HG03135 (cell line): ENCODE measurements at regions not wholly inside any gene's neighbourhood (a gene's known extent, or its start where the extent isn't known, plus 50 kb on each side); places are given as distances from the start of the nearest gene placed in this dataset.

ENCODE experiments used
- ATAC-seq: cut with Tn5 transposase; IDR thresholded peaks from one replicate; pipeline ENCODE4 v1.9.1; 2021; ENCODE audit warnings: mild to moderate bottlenecking, moderate library complexity; ENCODE audit not compliant: unreplicated experiment

DNA sequence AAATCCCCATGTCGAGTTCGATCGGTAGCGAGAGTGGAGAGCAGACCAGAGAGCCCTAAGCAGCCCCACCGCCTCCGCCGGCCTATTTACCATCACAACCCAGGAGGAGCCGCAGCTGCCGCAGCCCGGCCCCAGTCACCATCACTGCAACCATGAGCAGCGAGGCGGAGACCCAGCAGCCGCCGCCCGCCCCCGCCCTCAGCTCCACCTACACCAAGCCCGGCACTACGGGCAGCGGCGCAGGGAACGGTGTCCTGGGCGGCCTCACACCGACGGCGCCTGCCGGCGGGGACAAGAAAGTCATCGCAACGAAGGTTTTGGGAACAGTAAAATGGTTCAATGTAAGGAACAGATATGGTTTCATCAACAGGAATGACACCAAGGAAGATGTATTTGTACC lies 89.5 kb upstream of the TPM1 start:
- no peak for ATAC-seq

DNA sequence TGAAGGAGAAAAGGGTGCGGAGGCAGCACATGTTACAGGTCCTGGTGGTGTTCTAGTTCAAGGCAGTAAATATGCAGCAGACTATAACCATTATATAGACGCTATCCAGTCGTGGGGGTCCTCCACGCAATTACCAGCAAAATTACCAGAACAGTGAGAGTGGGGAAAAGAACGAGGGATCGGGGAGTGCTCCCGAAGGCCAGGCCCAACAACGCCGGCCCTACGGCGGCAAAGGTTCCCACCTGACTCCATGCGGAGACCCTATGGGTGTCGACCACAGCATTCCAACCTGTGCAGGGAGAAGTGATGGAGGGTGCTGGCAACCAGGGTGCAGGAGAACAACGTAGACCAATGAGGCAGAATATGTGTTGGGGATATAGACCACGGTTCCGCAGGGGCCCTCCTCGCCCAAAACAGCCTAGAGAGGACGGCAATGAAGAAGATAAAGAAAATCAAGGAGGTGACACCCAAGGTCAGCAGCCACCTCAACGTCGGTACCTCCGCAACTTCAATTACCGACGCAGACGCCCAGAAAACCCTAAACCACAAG lies 89.0 kb upstream of the TPM1 start:
- ATAC-seq = no peak

DNA sequence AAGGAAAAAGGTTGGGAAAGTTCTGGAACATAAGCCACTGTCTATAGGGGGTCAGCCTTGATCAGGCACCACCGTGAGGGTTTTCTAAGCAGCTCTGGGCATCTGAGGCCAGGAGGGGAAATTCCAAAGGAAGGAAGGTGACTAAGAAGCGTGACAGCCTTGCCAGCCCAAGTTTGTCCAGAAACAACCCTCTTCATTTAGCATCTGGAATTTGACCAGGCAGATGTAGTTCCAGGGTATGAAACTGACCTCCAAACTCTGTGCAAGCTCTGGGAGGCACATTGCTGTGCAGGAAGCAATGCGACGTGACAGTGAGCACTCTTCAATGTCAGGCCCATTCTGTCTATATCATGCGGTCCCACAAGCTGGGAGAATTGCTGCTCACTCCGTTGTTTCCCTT lies 85.4 kb upstream of the TPM1 start:
- ATAC-seq = no peak

DNA sequence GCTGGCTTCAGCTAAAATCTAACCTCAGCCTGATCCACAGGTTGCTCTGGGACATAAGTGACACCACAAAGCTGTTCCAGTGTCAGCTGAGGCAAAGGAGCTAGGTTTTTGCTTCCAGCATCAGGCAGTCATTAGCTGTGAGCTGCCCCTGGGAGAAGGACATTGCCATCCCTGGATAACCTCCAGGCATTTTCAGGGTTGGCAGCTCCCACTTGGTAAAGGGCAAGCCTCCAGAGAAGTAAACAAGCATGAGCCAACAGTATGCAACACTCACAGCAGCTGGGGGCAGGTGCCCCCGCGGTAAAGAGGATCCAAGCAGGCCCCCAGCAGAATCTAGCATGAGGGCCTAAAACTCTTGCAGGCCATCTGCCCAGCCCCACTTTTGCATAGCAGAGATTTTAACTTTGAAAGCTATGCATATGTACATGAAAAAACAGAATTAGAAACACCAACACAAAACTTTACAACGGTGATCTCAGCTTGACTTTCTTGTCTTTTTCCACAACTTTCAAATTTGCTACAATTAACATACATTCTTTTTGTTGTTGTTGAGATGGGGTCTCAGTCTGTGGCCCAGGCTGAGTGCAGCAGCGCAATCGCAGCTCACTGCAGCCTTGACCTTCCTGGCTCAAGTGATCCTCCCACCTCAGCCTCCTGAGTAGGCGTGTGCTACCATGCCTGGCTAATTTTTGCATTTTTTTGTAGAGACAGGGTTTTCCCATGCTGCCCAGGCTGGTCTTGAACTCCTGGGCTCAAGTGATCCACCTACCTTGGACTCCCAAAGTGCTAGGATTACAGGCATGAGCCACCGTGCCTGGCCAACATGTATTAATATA lies 83.8 kb upstream of the TPM1 start:
- no peak for ATAC-seq

DNA sequence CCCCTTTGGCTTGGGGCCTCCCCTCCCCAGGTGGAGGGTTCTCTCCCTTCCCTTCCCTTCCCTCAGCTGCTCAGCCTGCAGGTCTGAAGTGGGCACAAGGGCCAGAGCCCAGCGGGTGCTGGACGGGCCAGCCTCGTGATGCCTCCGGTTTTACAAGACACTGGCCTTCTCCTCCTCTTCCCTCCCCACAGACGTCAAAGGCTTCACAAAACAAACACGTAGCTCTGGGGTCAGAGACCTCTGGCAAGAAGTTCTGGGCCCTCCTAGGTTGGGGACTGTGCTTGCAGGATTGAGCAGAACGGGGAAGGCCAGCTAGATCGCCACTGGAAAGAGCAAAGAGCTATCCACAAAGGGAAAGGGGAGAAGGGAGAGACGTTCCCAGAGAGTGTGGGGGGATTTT lies 81.4 kb upstream of the TPM1 start:
- ATAC-seq = no peak

DNA sequence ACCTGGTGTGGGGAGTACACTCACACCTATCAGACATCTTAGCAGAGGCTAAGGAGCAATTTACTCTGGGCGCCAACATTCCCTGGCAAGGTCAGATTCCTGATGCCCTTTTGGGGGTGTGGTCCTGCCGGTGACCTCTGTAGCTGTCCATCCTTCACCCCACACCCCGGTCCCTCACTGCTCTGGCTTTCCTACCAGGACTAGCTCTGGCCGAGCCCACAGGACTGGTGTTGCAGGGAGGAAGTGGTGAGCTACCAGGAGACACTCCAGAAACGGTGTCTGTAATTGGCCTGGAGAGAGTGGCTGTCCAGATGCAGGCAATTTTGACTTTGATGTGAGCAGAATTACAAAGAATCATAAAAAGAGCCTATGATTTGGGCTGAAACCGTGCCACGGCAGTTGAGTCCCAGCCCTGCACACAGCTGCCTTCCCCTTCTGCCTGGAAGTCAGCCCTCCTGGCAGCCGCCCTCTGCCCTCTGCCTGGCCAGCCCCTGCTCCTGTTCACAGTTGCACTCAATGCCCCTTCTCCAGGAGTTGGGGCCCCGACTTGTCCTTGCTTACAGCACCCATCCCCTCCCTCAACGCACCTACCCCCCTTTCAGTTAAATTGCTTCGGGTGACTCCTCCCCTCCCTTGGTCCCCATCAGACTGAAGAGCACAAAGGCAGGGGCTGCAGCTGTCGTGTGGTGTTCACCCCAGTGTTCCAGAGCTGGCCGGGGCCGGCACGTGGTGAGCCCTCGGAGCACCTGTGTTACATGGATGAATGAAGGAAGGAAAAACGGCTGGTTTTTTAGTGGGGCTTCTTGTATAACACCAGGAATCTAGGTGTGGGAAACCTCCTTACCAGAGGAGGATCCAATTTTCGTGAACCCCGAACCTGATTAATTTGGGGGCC lies 80.2 kb upstream of the TPM1 start:
- ATAC-seq = no peak

DNA sequence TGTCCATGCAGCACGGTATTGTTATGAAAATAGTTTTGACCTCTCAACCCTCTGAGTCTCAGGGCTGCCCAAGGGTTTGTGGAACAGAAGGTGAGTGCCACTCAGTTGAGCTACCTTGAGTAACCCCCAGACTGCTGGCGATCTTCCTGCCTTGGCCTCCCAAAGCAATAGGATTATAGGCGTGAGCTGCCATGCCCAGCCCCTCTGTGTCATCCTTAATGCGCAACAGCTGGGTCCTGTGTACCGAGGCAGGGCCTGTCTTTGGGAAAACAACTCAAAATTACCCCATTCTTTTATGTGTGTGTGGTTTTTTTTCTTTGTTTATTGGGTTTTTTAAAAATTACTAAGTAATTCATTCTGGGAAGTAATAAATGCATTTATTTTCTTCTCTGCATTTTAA lies 78.3 kb upstream of the TPM1 start:
- no peak for ATAC-seq

DNA sequence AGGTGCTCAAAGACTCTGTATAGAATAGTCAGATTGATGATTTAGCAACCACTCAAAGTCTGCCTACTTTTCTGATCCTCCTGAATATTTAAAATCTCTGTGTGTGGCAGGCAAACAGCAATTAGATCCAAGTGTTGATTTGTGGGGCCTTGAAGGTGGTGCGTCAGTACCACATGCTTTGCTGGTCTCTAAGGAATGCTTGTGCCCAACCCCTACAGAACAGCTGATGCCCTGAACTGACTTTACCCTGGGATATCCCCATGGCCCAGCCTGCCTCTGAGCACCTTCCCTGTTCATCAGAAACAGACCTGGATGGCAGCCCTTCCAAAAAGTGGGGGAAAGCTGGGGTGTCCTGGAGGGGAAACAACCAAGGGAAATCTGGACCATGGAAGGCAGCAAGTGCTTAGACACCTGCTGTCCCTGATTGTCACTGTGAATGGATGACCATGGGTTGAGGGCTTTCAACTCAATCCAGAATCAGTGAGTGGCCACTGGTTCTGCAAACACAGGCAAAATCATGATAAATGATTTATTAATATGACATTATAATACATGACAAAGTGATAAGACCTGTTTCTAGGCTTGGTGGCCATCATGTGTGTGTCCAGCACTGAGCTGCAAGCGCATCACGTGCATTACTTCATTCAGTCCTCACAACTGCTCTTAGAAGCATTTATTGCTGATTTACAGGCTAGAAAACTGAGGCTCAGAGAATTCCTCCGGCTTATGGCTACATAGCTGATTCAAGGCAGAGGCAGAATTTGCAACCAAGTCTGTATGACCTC lies 76.1 kb upstream of the TPM1 start:
- ATAC-seq = no peak

DNA sequence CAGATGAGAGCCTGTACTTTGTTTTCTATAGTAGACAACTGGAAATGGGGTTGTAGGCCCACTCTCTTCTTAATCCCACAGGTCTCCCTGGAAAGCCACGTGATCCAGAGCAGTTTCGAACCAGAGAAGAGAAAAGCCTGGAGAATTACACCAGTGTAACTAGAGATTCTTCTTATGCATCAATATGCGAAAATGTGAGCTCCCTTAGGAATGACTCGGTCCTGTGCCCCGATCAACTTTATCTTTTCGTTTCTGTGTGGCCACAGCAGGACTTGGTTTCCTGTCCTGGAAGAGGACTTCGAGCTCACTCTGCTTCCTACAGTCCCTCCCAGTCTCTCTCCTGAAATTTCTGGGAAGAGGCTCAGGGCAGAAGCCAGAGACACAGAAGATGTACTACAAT lies 73.8 kb upstream of the TPM1 start:
- no peak for ATAC-seq

DNA sequence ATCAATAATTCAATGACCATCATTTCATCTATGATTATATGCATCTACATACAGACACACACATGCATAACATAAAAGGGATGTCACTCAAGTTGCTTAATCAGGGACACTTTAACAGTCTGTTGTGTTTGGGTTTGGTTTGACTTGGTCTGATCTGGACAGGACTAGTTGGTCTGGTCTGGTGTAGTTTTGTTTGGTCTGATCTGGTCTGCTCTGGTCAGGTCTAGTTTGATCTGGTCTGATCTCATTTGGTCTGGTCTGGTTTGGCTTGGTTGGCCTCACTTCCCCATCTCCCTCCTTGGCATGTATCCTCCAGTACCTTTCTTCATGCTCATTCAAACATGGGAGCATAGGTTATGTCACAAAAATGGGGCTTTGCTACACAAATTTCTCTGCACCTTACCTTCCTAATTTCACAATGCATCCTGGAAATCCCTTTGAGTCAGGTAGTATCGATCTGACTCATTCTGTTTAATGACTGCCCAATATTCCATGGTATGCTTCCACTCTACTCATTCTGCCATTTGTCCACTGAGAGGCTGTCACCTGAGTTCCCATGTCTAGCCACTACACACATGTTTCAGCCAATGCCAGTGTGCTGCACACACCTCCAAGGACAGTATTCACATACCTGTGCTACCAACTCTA lies 73.0 kb upstream of the TPM1 start:
- ATAC-seq = no peak

DNA sequence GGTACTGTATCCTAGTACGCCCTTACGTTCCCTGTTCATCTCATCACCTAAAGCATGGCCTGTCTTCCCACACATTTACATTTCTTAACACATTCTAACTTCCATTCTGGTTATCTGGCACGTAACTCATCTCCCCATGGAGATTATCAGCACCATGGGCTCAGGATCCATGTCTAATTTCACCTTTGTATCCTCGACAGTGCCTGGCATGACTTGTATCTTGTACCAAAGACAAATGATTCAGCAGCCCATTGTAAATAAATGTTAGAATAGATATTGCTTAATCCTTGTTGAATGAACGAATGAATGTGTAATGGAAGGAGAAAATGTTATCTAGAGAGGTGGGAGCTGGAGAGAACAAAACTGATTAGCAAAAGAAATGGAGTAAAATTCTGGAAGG lies 69.7 kb upstream of the TPM1 start:
- ATAC-seq = no peak

DNA sequence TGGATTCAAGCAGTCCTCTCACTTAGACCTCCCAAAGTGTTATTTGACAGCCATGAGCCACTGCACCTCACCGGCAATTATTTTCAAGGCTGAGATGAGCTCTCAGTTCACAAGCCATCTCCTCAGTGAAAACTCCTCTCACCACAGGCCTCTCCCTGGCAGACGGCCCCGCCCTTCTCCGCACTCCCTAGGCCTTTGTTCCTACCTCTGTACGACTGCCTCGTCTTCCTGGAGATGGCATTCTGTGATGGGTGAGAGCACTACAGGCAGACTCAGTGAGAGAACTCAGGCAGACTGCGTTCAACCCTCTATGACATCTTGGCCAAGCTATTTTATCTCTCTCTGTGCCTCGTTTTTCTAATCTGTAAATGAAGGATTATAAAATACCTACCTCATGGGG lies 67.0 kb upstream of the TPM1 start:
- no peak for ATAC-seq

DNA sequence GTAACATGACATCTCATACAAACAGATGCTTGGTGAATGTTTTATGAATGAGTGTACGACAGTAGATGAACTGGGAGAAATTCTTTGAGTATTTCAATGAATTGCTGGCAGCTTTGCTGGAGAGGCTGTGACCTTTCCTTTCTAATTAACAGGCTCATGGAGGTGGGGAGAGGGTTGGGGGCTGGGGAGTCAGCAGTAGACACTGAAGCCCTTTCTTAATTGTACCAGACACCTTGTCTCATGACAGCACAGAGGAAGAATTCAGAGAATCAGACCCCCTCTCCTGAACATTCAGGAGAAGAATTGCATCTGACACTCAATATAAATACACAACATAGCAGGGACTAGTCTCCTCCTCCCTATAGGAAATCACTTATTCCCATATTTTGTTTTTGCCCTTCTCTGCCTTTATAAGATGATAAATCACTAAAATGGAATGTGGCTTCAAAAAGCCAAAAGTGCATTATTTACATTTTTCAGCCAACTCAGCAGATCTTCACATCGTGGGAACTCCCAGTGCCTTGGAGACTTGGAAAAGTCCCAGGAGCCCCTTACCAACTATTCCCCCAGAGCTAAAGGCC lies 66.2 kb upstream of the TPM1 start:
- ATAC-seq = no peak

DNA sequence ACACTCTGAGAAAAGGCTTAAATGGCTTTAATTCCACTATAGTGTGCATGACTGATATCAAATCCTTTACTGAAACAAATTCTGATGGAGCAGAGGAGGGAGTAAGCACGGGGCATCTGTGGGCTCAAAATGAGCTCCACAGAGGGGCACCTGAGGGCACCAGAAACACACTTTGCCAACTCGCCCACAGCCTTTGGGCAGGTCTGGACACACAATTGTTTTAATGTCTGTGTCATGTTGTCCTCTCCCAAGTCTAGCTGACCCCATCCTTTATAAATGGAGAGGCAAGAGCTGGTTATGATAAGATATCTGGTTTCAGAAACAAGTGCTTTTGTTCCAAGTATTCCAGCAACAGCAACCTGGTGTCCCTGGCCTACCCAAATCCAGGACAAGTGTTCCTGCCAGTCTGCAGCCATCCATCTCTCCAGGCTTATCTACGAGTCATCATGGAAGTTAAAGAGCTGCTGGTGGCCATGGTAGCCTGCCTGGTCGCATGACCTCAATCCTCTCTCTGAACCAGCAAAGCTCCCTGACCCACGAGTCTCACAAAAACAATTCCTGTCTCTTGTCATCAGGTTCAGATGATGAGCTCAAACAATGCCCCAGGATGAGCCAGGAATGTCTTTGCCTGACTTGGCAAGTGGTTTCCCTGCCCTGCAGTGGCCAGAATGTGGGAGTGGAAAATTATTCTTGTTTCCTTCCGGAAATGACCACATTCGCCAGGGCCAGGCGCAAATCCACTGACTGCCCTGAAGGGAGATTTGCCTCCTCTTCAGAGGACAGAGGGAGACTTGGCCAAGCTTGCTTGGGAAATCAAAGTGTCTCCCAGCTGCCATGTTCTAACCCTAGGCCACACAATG lies 64.4 kb upstream of the TPM1 start:
- no peak for ATAC-seq

DNA sequence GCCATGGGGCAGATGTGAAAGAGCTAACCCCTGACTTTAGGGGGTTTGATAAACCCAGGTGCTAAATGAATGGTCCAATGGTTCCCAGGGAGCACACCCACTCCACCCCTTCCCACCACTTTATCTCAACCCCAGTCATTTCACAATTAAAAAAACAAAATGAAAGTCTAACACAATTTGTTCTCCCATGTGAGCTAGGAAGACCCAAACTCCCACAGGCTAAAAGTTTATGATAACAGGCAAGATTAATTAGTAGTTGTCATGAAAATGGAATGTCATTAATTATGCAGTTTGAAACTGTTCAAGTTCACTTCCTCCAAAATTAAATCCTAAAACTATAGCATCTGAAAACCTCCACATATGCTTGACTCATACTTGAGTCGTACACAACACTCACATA lies 63.3 kb upstream of the TPM1 start:
- no peak for ATAC-seq

DNA sequence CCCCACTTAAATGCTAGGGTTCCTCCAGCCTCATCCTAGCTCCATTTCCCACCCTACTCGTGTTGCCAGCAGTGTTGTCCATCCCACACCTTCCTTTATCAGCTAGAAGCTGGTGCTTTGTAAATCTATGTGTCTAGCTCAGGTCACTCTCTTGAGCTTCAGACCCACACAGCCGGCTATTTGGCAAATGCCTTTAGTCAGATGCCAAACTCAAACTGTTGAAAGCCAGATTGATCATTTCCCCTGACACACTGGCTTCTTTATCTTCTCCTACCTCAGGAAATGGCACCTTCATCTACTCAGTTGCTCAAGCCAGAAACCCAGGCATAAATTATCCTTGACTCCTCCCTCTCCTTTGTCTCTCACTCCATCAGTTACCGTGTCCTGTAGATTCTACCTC lies 61.5 kb upstream of the TPM1 start:
- no peak for ATAC-seq

DNA sequence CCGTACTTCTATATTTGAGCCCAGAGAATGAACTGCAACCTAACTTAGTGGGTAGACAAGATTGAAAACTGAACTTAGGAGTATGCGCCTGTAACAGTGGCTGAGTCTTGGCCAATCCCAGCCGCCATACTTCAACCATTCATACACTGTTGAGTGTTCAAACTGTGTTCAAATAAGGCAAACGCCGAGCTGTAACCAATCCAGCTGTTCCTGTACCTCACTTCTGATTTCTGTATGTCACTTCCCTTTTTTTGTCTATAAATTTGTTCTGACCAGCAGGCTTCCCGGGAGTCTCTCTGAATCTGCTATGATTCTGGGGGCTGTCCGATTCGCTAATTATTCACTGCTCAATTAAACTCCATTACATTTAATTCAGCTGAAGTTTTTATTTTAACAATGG lies 58.6 kb upstream of the TPM1 start:
- no peak for ATAC-seq

DNA sequence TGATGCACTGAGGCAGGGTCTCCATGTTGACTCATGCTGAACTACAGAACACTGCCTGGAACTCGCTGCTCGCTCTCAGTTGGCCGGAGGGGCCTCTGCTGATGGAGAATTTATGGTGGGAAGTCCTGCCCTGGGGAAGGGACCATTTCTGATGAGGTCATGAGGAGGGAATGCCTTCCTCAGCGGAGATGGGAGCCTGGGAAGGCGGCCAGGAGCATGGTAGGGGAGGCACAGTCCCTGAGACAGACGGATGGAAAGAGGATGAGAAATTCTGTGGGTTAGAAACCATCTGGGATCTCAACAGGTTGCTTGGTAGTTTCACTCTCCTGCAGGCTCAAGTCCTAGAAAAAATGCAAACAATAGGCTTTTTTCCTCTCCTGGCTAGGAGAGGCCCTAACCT lies 56.8 kb upstream of the TPM1 start:
- no peak for ATAC-seq

DNA sequence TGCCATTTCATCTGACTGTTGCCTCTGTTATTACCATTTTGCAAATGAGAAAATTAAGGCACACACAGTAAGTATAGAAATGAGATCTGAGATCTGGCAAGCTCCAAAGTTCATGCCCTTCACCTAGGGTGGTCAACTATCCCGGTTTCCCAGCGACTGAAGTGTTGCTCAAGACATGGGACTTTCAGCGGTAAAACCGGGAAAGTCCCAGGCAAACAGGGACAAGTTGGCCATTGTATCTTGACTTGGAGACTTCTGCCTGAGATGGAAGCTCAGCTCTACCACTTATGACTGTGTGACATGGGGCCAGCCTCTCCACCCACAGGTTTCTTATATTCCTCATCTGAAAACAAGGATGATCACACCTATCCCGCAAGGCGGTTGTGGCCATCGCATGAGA lies 55.6 kb upstream of the TPM1 start:
- no peak for ATAC-seq
